ENCODE measurements at regions not wholly inside any gene's neighbourhood (a gene's known extent, or its start where the extent isn't known, plus 50 kb on each side); places are given as distances from the start of the nearest gene placed in this dataset.

GRCh38 chr16:51624080-51624775 lies 473.2 kb upstream of the SALL1 start:
- no peak for DNase-seq

GRCh38 chr16:51621610-51622009 lies 470.5 kb upstream of the SALL1 start:
- DNase-seq = no peak

DNA sequence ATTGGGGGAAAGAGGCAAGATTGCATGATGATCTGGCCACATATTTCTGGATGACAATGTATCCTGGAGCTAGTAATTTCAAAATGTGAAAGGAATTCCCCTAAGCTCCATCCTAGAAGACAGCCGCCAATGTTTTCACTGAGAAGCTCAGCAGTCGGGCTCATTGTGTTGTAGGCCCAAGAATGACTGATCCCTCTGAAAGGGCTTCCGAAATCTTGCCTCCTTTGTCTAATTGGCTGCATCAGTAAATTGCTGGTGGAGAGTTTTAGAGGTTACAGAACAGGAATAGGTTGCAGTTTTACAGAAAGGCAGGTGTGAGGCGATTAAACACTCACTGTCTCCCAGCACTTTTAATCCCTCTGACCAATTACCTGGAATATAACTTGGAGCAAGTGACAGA lies 464.1 kb upstream of the SALL1 start:
- DNase-seq = no peak

GRCh38 chr16:51607201-51607651 lies 456.2 kb upstream of the SALL1 start:
- DNase-seq = no peak

- DNase-seq = no peak
Measured at GRCh38 chr16:51596247-51596646, 445.2 kb upstream of the SALL1 start.

DNA sequence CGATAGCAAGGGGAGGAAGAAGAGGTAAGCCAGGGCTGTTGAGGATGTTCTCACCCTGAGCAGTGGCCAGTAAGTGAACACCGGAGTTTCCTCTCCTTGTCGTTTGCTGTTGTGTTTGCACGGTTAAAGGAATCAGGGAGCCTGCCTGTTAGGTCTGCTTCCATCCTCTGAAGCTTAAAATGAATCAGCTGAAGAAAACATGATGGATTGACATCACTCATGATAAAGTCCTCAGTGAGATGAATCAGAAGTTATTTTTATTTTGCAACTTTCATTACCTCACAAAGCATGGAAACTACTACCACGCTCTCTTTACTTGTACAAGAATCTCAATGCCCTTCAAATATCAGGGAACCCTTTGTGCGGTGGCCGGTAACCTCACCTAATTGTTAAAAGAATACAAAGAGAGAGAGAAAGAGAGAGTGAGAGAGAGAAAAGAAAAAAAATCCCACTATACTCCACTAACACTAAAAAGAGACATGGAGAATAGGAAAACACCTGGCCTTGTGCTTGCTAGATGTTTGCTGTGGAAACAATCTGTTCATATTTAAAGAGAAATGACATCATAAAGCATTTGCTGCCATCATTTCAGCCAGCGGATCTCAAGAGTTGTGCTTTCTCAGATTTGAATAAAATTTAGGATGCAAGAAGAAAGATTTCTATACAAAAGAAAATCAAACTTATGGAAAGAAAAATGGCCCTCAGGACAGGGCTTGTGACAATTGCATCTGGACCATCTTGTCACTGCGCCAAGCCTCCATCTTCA lies 441.6 kb upstream of the SALL1 start:
- DNase-seq = no peak

- no peak for DNase-seq
Measured at GRCh38 chr16:51592001-51592501, 441.0 kb upstream of the SALL1 start.

DNA sequence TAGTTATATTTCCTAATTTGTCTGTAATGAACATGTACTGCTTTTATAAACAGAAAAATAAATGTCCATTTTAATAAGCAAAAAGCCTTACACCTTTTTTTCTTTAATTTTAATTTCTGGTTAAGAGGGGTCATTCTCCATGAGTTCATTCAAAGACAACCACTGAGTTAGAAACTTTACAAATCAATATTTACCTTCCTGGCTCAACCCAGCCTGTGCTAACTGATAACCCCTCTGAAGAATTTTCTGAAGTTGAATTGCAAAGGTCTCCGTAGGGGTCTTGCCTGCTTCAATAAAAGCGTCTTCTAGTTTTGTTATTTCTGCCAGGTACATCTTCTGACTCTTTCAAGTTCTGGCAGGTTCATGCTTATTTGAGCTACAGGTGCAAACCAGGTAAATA lies 440.4 kb upstream of the SALL1 start:
- no peak for DNase-seq

DNA sequence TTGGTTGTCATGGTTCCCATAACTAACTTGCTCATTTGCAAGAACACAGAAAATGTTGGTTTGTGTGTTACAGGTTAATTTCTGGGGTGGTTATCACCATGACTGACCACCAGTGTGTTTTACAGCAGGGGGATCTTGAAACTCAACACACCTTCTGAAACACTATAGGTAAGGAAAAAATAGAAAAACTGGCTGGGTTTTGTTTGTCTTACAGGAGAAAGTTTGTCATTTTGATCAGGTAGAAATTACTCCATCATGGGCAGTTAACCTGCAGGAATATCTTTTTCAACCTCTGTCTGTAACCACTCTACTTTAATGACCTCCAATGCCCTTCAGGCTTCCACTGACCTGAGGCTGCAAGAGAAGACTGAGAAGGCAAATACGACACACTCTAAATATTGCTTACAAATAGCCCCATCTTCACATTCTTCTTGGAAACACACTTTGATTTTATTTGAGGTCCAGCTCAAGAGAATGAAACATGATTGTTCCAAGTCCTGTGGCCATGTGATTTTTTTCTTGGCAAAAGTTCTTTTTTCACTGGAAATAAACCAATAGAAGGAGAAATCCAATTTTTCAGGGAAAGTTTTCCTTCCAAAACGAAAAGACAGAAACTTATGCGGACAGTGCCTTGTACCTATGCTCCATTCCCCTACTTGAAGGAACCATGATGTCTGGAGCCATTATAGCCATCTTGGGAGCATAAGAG lies 428.7 kb upstream of the SALL1 start:
- no peak for DNase-seq

DNA sequence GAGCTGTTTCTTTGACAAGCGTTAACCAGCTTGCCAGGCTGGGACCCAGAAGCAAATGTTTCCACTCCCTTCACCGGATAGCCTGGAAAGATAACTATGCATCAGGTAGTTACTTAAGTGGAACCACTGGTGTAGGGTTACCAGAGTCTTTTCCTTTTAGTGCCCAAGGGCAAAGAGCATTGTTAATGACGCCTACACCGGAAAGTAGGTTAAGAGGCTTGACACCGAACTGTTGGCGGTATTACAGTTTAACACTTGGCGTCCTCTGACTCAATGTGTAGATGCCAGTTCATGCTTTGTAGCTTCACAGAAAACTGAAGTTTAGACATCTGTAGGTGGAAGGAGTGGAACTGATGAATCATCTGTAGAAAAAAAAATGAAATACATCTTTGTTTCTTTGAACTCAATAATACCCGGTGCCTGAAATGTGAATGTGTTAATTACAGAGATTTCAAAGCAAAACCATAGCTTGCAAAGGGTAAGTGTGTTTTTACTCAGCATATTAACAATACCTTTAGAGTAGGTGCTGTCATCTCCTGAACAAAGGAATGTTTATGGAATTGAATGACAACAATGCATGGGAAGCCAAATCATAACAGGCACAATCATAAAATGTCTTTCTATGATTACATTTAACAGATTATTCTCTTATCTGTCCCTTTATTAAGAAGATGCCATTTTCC lies 426.7 kb upstream of the SALL1 start:
- peak in 1 of 56 donors; percentile 3 for DNase-seq

DNA sequence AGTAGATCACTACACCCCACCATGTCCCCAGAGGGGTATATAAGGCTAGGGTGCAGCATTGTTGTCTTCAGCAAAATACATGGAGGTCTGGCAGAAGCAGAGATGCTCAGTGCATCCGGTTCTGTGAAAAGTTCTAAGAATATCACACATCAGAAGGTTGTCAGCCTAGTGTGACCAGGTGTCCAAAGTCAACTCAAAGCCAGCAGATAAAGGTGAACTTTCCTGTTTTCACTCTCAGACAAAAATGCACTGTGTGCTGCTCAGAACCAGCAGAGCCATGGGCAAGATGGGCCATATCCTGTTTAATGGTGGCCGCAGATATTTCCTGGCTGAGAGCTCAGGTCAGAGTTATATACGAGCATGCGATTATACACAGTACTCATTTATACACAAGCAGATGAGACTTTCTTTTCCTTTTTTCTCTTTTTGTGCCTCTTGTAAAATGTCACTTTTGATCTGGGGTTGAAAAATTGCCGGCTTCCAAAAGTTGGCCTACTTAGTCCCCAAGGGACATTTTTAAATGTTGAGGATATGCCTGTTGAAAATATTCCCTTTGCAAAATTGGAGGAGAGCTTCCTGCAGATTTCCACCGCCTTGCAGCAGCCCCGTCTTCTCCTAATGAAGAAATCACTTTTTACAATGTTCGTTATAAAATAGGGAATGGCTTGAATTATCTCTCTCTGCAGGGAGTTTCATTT lies 425.6 kb upstream of the SALL1 start:
- DNase-seq = no peak

- DNase-seq = no peak
Measured at GRCh38 chr16:51573191-51573590, 422.1 kb upstream of the SALL1 start.

GRCh38 chr16:51569203-51569931 lies 418.3 kb upstream of the SALL1 start:
- peak in 10 of 56 donors; percentile 2 to 45 (median 8) for DNase-seq

DNA sequence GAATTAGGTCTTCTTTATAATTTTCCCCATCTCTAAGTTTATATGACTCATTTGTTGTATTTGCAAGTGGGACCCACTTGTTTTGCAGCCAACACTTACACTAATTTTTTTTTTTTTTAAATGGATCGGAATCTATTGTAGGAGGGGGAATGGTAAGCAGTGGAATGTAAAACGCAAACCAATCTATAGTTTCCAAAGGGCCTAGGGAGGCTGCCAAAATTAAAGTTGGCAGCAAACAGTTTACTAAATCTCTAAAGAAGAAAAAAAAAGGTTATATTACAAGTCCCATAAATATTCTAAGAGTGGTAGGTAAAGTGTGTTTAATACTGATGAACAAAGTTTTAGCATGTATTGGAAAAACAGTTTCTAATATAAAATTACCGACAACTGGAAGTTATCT lies 416.8 kb upstream of the SALL1 start:
- no peak for DNase-seq

DNA sequence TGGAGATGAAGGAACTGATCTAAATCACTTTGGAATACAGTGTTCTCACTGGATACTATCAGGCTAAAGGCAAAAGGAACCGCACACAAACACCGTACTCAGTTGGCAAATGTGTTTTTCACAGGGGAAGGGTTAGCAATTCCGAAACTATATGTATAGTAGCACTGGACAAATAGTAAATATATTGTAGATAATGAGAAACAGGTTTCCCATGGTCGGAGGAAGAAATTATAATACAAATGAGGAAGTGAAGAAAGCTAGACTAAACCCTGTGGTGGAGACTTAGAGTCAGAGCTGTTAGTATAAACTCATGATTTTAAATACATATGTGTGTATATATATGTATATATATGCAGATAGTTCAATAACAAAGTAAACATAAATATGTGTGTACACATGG lies 414.1 kb upstream of the SALL1 start:
- no peak for DNase-seq

- no peak for DNase-seq
Measured at GRCh38 chr16:51562891-51563290, 411.8 kb upstream of the SALL1 start.

DNA sequence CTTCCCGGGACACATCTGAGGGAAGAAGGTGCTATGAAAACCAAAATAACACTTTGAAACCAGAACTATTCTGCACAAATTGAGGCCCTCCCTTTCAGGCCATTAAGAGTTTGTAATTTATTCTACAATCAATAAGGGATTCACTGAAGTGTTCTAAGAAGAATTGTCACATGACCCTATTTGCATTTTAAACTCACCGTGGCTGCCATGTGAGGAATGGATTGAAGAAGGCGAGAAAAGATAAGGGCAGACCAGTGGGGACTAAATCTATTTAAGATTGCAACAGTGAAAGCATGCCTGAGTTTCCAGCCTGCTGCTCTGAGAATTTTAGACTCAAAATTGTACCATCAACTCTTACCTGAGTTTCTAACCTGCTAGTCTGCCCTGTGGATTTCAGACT lies 408.8 kb upstream of the SALL1 start:
- DNase-seq = no peak

DNA sequence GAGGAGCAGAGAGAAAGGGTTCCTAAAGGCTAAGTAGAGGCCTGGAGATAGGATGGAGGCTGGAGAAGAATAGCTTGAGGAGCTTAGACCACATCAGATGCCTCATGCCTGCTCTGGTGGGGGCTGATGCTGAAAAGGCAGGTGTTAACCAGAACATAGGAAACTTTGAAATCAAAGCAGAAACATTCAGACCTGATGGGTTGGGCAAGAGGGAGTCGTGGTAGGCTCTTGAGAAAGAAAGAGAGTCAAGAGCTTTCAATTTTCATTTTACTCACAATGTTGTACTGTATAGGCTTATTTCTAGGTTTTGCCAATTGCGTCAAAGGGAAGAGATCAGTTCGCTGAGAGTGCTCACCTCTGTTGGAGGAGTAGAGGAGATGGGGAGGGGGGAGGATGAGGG lies 406.6 kb upstream of the SALL1 start:
- DNase-seq = no peak

- DNase-seq = peak in 1 of 56 donors; percentile 8
Measured at GRCh38 chr16:51556694-51557340, 405.7 kb upstream of the SALL1 start.

DNA sequence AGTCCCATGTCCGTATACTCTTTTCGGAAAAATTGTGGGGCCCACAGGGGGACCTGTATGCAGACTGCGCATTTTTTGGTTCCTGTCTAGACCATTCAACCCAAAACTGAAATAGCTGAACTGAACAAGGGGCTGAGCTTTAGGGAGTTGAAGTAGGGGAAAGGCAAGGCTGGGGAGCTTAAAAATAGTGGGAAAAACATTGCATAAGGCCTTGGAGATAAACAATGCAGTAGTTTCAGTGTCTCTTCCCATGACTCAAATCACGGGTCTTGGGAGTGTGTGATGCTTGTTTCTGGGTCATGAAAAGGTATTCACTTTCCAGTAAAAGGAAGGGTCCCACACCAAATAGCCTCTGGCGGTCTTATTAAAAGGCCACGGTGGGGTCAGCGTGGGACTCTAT lies 402.8 kb upstream of the SALL1 start:
- DNase-seq = no peak

All from nucleus accumbens (tissue), 56 donors.